Activated naive CD4-positive, alpha-beta T cell treated with anti-CD3 and anti-CD28 coated beads, Interleukin-2, amount 50 U/mL, for 16 hours (primary cell): ENCODE measurements at regions not wholly inside any gene's neighbourhood (a gene's known extent, or its start where the extent isn't known, plus 50 kb on each side); places are given as distances from the start of the nearest gene placed in this dataset.
"Not testable (repeated sequence)": the region's sequence is repeated elsewhere in the genome, so short reads cannot be mapped to it uniquely, and the experiment has no call there.

Source experiments
- DNase-seq: peaks from one replicate; pipeline ENCODE4 v3.0.0-alpha.2; 2020

- no peak for DNase-seq
These were observed 763.9 kb downstream of the TSN start for GRCh38 chr2:122519366-122519765.

- no peak for DNase-seq
These were observed 764.6 kb downstream of the TSN start for GRCh38 chr2:122519821-122520611.

GRCh38 chr2:122523143-122523542 is 767.7 kb downstream of the TSN start:
- no peak for DNase-seq

- no peak for DNase-seq
These were observed 768.5 kb downstream of the TSN start for GRCh38 chr2:122523981-122524380.

- DNase-seq, result no peak
These were observed 769.9 kb downstream of the TSN start for GRCh38 chr2:122525336-122525735.

GRCh38 chr2:122528061-122528460 is 772.6 kb downstream of the TSN start:
- no peak for DNase-seq

- DNase-seq, result no peak
These were observed 773.7 kb downstream of the TSN start for GRCh38 chr2:122528958-122529705.

GRCh38 chr2:122530814-122531213 is 775.4 kb downstream of the TSN start:
- DNase-seq, result no peak

GRCh38 chr2:122531290-122532071 is 776.0 kb downstream of the TSN start:
- DNase-seq, result no peak

GRCh38 chr2:122532072-122532344 is 776.6 kb downstream of the TSN start:
- DNase-seq, result no peak

- DNase-seq, result no peak
These were observed 777.0 kb downstream of the TSN start for GRCh38 chr2:122532481-122532880.

GRCh38 chr2:122535960-122536505 is 780.6 kb downstream of the TSN start:
- DNase-seq, result no peak

GRCh38 chr2:122539311-122539710 is 783.9 kb downstream of the TSN start:
- no peak for DNase-seq

- no peak for DNase-seq
These were observed 784.5 kb downstream of the TSN start for GRCh38 chr2:122539920-122540319.

GRCh38 chr2:122542236-122542635 is 786.8 kb downstream of the TSN start:
- DNase-seq, result no peak

- DNase-seq, result no peak
These were observed 787.2 kb downstream of the TSN start for GRCh38 chr2:122542646-122543045.

GRCh38 chr2:122543815-122544214 is 788.4 kb downstream of the TSN start:
- no peak for DNase-seq

GRCh38 chr2:122545821-122546220 is 790.4 kb downstream of the TSN start:
- no peak for DNase-seq

- DNase-seq, result no peak
These were observed 807.3 kb downstream of the TSN start for GRCh38 chr2:122562775-122563174.

GRCh38 chr2:122563781-122564180 is 808.3 kb downstream of the TSN start:
- no peak for DNase-seq

- DNase-seq, result no peak
These were observed 809.4 kb downstream of the TSN start for GRCh38 chr2:122564843-122565242.

- DNase-seq, result no peak
These were observed 809.9 kb downstream of the TSN start for GRCh38 chr2:122565364-122565763.

GRCh38 chr2:122570641-122571040 is 815.2 kb downstream of the TSN start:
- no peak for DNase-seq

- not testable (repeated sequence) for DNase-seq
These were observed 816.0 kb downstream of the TSN start for GRCh38 chr2:122571471-122571870.
